SH-SY5Y (cell line): ENCODE measurements at regions not wholly inside any gene's neighbourhood (a gene's known extent, or its start where the extent isn't known, plus 50 kb on each side); places are given as distances from the start of the nearest gene placed in this dataset.

Experiments used
- GATA2 ChIP-seq: IDR thresholded peaks from 2 replicates; pipeline ENCODE4 v1.6.1; 2011; ENCODE audit warnings: mild to moderate bottlenecking, low read depth, low read length
- GATA3 ChIP-seq: IDR thresholded peaks from 2 replicates; pipeline ENCODE4 v1.6.1; 2011; ENCODE audit warnings: low read depth, mild to moderate bottlenecking, low read length, moderate library complexity

DNA sequence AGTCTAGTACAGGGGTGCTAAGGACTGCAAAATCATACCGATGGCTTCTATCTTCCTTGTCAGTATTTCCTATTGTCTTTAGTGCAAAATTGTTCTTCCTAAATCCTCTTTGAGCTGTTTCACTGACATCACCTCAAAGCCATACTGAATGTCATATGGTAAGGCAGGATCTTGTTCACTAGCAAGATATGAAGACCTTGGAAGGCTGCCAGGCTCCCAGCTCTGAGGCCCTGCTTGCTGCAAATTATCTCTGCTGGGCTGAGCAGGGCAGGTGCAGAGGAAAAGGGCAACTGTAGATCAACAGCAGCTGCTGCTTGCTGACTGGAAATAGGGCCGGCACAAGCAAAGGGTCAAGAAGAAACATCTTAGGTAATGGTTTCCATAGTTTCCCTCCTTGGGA, 58.2 kb downstream of the PMAIP1 start:
- TF ChIP-seq GATA3: no peak
- peak; percentile 72 for TF ChIP-seq GATA2

DNA sequence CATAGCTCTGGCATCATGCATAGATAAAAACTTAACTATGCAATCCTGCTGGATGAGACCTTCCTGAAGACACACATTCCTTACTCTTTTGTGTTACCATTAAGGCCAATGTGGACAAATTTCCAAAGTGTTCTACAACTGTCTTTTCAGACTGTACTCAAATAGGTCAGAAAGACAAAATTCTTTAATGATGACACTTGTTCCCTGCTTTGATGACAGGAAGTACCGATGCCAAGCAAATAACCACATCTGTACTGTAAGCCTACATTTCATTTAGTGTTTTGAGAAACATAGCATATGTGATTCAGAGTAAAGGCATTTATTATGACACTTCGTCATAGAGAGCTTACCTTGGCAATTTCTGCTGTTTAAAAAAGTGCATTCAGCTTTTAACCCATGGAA, 55.0 kb downstream of the PMAIP1 start:
- no peak for TF ChIP-seq GATA2
- TF ChIP-seq GATA3: no peak

DNA sequence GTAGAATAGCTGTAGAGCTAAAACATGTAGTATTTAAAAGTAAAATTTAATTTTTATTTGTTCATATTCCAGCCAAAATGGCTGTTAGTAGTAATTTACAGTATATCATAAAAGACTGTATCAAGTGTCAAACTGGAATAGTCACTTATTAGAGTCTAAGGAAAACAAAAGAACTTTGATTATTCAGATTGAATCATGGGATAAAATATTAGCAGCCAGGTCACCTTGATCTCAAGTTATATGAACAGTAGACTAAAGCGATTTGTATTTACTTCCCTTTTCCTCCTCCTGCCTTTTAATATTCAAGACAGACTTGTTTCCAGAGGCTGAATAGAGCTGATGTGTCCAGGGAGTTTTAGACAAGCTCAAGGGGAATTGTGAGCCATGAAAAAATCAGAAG, 54.4 kb downstream of the PMAIP1 start:
- no peak for TF ChIP-seq GATA3
- no peak for TF ChIP-seq GATA2
